Upper lobe of left lung (tissue), 4 donors: ENCODE measurements at regions not wholly inside any gene's neighbourhood (a gene's known extent, or its start where the extent isn't known, plus 50 kb on each side); places are given as distances from the start of the nearest gene placed in this dataset.

Experiments used
- POLR2A ChIP-seq, 4 donors: fragments of 450-650 bp; IDR thresholded peaks; one replicate each; pipeline ENCODE4 v1.5.1; 2016 to 2017; ENCODE audit warnings: antibody characterized with exemption in 4 of 4, mild to moderate bottlenecking in 2 of 4
- POLR2AphosphoS5 ChIP-seq, 2 donors: sonication (generic); formaldehyde crosslinking; IDR thresholded peaks; one replicate each; pipeline ENCODE4 v1.5.1; 2017; ENCODE audit warnings: antibody characterized with exemption in 2 of 2
- TF ChIP-seq, protein P1 (sequence below), 6 experiments: fragments of 450-650 bp in 4 of 6; fragments of 200-600 bp in 2 of 6; sonication (generic) in 2 of 6; IDR thresholded peaks; one replicate each; pipeline ENCODE4 v1.5.1; 2016 to 2019; ENCODE audit warnings: antibody characterized with exemption in 6 of 6

- TF ChIP-seq POLR2A (IDR thresholded peaks at IDR 0.05) (no peak), POLR2AphosphoS5 (IDR thresholded peaks at IDR 0.05) (no peak)
- TF ChIP-seq, protein P1, sequence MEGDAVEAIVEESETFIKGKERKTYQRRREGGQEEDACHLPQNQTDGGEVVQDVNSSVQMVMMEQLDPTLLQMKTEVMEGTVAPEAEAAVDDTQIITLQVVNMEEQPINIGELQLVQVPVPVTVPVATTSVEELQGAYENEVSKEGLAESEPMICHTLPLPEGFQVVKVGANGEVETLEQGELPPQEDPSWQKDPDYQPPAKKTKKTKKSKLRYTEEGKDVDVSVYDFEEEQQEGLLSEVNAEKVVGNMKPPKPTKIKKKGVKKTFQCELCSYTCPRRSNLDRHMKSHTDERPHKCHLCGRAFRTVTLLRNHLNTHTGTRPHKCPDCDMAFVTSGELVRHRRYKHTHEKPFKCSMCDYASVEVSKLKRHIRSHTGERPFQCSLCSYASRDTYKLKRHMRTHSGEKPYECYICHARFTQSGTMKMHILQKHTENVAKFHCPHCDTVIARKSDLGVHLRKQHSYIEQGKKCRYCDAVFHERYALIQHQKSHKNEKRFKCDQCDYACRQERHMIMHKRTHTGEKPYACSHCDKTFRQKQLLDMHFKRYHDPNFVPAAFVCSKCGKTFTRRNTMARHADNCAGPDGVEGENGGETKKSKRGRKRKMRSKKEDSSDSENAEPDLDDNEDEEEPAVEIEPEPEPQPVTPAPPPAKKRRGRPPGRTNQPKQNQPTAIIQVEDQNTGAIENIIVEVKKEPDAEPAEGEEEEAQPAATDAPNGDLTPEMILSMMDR (IDR thresholded peaks at IDR 0.05): no peak
Observed at GRCh38 chr22:49123621-49124192, 704.0 kb downstream of the BRD1 start.
